Natural killer cell treated with Interleukin-12 subunit alpha and Interleukin-12 subunit beta and Interleukin-15 and Interleukin-18, amount 100 ng/mL, for 72 hours (primary cell): ENCODE measurements at regions not wholly inside any gene's neighbourhood (a gene's known extent, or its start where the extent isn't known, plus 50 kb on each side); places are given as distances from the start of the nearest gene placed in this dataset.
"Not testable (repeated sequence)": the region's sequence is repeated elsewhere in the genome, so short reads cannot be mapped to it uniquely, and the experiment has no call there.

ENCODE experiments used
- ATAC-seq, 2 donors: fragments of 150-1000 bp; cut with Tn5 transposase in 1 of 2; sonication (Bioruptor Pico), chemical (Tn5 transposase) in 1 of 2; 2 replicates each; pipeline ENCODE4 v1.10.0; 2021
- DNase-seq: peaks from one replicate; pipeline ENCODE4 v3.0.0; 2022; ENCODE audit warnings: low spot score
- H3K27ac Mint-ChIP-seq, 2 donors: 1 replicate in 1 of 2; 2 replicates in 1 of 2; pipeline ENCODE4 v1.8.0; 2022; ENCODE audit warnings: mixed read lengths in 2 of 2, mild to moderate bottlenecking in 1 of 2, moderate library complexity in 1 of 2
- H3K27me3 Mint-ChIP-seq, 2 donors: 1 replicate in 1 of 2; 2 replicates in 1 of 2; pipeline ENCODE4 v1.8.0; 2022; ENCODE audit warnings: mixed read lengths in 2 of 2
- H3K36me3 Mint-ChIP-seq: one replicate; pipeline ENCODE4 v1.8.0; 2022; ENCODE audit warnings: mixed read lengths
- H3K4me1 Mint-ChIP-seq, 2 donors: 1 replicate in 1 of 2; 2 replicates in 1 of 2; pipeline ENCODE4 v1.8.0; 2022; ENCODE audit warnings: low read depth in 2 of 2, mixed read lengths in 2 of 2, mild to moderate bottlenecking in 1 of 2
- H3K4me3 Mint-ChIP-seq: one replicate; pipeline ENCODE4 v1.8.0; 2022; ENCODE audit warnings: mixed read lengths
- H3K9me3 Mint-ChIP-seq: 2 replicates; pipeline ENCODE4 v1.8.0; 2022; ENCODE audit warnings: mixed read lengths

GRCh38 chr5:10036136-10036815, 213.4 kb downstream of the ATPSCKMT start:
- DNase-seq = no peak
- peaks cover 18% of the 10 kb centered on the region for H3K9me3 Mint-ChIP-seq
- no peak for ATAC-seq
- H3K27me3 Mint-ChIP-seq = no peaks in the 10 kb centered on the region
- H3K4me3 Mint-ChIP-seq = no peak overlapping the region
- H3K4me1 Mint-ChIP-seq = no peaks in the 10 kb centered on the region
- H3K27ac Mint-ChIP-seq = no peak overlapping the region
- no peaks in the 10 kb centered on the region for H3K36me3 Mint-ChIP-seq

GRCh38 chr5:10034001-10034400, 215.7 kb downstream of the ATPSCKMT start:
- no peak for ATAC-seq
- DNase-seq = no peak
- H3K27ac Mint-ChIP-seq = no peak overlapping the region
- no peaks in the 10 kb centered on the region for H3K27me3 Mint-ChIP-seq
- no peaks in the 10 kb centered on the region for H3K36me3 Mint-ChIP-seq
- H3K9me3 Mint-ChIP-seq = peaks cover 16% of the 10 kb centered on the region
- H3K4me1 Mint-ChIP-seq = no peaks in the 10 kb centered on the region
- H3K4me3 Mint-ChIP-seq = no peak overlapping the region

- DNase-seq (no peak), ATAC-seq (no peak)
- no peaks in the 10 kb centered on the region for H3K4me1 Mint-ChIP-seq
- no peak overlapping the region for H3K4me3 Mint-ChIP-seq
- no peaks in the 10 kb centered on the region for H3K36me3 Mint-ChIP-seq
- no peaks in the 10 kb centered on the region for H3K27me3 Mint-ChIP-seq
- H3K27ac Mint-ChIP-seq = no peak overlapping the region
- peaks cover 6% of the 10 kb centered on the region for H3K9me3 Mint-ChIP-seq
Measured at GRCh38 chr5:10031817-10032216, 217.9 kb downstream of the ATPSCKMT start.

GRCh38 chr5:10030219-10030831, 219.4 kb downstream of the ATPSCKMT start:
- H3K4me3 Mint-ChIP-seq = no peak overlapping the region
- no peaks in the 10 kb centered on the region for H3K27me3 Mint-ChIP-seq
- ATAC-seq = no peak
- no peaks in the 10 kb centered on the region for H3K36me3 Mint-ChIP-seq
- H3K27ac Mint-ChIP-seq = no peak overlapping the region
- H3K4me1 Mint-ChIP-seq = no peaks in the 10 kb centered on the region
- DNase-seq = no peak
- peaks cover 6% of the 10 kb centered on the region for H3K9me3 Mint-ChIP-seq

GRCh38 chr5:10023494-10023893, 226.2 kb downstream of the ATPSCKMT start:
- Mint-ChIP-seq H3K36me3 (no peaks in the 10 kb centered on the region), H3K4me3 (no peak overlapping the region), H3K9me3 (peaks cover 15% of the 10 kb centered on the region), H3K27ac (no peak overlapping the region), H3K4me1 (no peaks in the 10 kb centered on the region), H3K27me3 (no peaks in the 10 kb centered on the region)
- ATAC-seq (no peak), DNase-seq (no peak)

- H3K27ac Mint-ChIP-seq = no peak overlapping the region
- H3K9me3 Mint-ChIP-seq = peaks cover 13% of the 10 kb centered on the region
- no peak overlapping the region for H3K4me3 Mint-ChIP-seq
- ATAC-seq (no peak), DNase-seq (no peak)
- H3K27me3 Mint-ChIP-seq = no peaks in the 10 kb centered on the region
- H3K4me1 Mint-ChIP-seq = no peaks in the 10 kb centered on the region
- no peaks in the 10 kb centered on the region for H3K36me3 Mint-ChIP-seq
Measured at GRCh38 chr5:10021248-10021647, 228.4 kb downstream of the ATPSCKMT start.

DNA sequence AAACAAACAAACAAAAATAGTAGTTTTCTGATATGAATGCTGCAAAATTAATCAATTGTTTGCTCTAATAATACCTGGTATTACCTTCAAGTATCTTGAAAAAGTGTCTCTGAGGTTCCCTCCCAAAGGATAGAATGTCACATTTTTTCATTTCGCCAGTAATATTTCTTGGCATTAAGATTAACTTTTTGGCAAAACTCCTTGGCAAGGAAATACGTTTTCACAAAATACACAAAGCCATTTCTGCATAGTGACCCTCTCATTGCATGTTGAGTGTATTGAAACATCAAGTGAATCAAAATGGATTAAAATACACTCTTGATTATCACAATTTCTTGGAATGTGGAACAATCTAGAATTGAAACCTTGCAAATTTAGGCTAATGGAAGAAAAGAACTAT, 230.5 kb downstream of the ATPSCKMT start:
- H3K36me3 Mint-ChIP-seq = peaks cover under 1% of the 10 kb centered on the region
- peaks cover 20% of the 10 kb centered on the region for H3K9me3 Mint-ChIP-seq
- DNase-seq = no peak
- H3K4me1 Mint-ChIP-seq = no peaks in the 10 kb centered on the region
- no peak overlapping the region for H3K27ac Mint-ChIP-seq
- H3K27me3 Mint-ChIP-seq = no peaks in the 10 kb centered on the region
- no peak overlapping the region for H3K4me3 Mint-ChIP-seq
- ATAC-seq = no peak

DNA sequence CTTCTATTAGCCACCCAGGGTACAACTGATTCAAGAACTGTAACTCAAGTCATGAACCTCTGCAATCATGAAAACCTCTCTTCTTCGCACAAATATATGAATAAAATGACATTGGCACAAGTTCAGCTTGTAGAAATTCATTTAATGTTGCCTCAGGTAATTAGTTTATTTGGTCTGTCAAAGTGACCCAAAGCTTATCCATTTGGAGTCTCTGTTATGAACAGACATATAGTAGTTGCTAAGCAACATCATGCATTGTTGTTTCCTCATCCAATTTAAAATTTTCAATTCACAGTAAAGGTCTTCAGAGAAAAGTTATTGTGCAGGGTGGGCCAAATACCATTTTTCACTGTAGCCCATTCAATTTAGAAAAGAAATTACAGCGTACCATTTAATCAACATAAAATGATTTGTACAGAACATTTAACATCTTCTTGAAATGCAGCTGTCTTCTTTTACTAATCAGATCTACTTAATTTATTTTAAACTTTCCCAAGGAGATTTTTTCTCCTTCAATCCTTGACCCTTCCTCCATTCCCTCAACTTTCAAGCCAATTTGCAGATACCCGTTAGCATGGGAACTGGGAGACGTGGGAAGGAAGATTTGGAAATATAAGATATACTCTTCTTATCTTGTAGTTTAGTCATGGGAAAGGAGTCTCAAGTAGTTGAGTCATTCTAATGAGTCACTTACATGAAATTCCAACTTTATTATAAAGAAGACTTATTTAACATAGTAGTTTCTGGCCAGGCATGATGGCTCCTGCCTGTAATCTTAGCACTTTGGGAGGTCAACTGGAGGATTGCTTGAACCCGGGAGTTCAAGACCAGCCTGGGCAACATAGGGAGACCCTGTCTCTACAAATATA, 231.3 kb downstream of the ATPSCKMT start:
- peaks cover 5% of the 10 kb centered on the region for H3K36me3 Mint-ChIP-seq
- peaks cover 25% of the 10 kb centered on the region for H3K9me3 Mint-ChIP-seq
- H3K4me1 Mint-ChIP-seq = no peaks in the 10 kb centered on the region
- DNase-seq (no peak), ATAC-seq (no peak)
- no peak overlapping the region for H3K4me3 Mint-ChIP-seq
- no peaks in the 10 kb centered on the region for H3K27me3 Mint-ChIP-seq
- no peak overlapping the region for H3K27ac Mint-ChIP-seq

DNA sequence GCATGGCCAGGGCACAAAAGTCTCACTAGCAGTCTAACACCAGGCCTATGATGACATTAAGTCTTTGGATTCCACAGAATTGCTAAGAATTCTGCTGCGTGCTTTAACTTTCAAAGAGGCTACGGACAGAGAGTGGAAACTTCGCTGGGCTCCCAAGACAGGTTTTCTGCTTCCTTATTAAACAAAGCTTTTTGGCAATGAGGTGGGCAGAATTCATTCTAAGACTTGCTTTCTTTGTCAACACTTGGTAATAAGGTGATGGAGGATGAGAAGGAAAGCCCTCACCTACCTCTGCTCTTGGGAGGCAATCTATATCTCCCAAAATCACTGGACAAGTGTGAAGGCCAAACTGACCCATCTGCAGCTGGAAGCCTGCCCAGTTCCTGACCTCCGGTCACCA, 231.9 kb downstream of the ATPSCKMT start:
- Mint-ChIP-seq H3K27me3 (no peaks in the 10 kb centered on the region), H3K36me3 (peaks cover 5% of the 10 kb centered on the region), H3K9me3 (peaks cover 20% of the 10 kb centered on the region), H3K4me1 (no peaks in the 10 kb centered on the region), H3K4me3 (no peak overlapping the region), H3K27ac (no peak overlapping the region)
- ATAC-seq (no peak), DNase-seq (no peak)

GRCh38 chr5:10016559-10016958, 233.1 kb downstream of the ATPSCKMT start:
- ATAC-seq, H3K36me3 Mint-ChIP-seq, H3K27ac Mint-ChIP-seq, H3K4me3 Mint-ChIP-seq, H3K4me1 Mint-ChIP-seq, H3K27me3 Mint-ChIP-seq, DNase-seq: not testable (repeated sequence)
- peaks cover 22% of the 10 kb centered on the region for H3K9me3 Mint-ChIP-seq

GRCh38 chr5:10015681-10016080, 234.0 kb downstream of the ATPSCKMT start:
- H3K4me3 Mint-ChIP-seq, H3K27me3 Mint-ChIP-seq, ATAC-seq, DNase-seq, H3K27ac Mint-ChIP-seq, H3K4me1 Mint-ChIP-seq, H3K36me3 Mint-ChIP-seq: not testable (repeated sequence)
- H3K9me3 Mint-ChIP-seq = peaks cover 23% of the 10 kb centered on the region

DNA sequence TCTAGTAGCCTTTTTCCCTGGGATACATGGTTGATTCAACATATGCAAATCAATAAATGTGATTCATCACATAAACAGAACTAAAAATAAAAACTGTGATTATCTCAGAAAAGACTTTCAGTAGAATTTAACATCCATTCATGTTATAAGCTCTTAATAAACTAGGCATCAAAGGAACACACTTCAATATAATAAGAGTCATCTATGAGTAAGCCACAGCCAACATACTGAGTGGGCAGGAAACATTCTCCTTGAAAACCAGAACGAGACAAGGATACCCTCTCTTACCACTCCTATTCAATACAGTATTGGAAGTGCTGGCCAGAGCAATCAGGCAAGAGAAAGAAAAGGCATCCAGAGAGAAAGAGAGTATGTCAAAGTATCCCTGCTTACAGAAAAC, 239.9 kb downstream of the ATPSCKMT start:
- Mint-ChIP-seq H3K4me3 (no peak overlapping the region), H3K27ac (no peak overlapping the region), H3K27me3 (no peaks in the 10 kb centered on the region), H3K36me3 (peaks cover 5% of the 10 kb centered on the region), H3K9me3 (peaks cover 26% of the 10 kb centered on the region), H3K4me1 (no peaks in the 10 kb centered on the region)
- DNase-seq (no peak), ATAC-seq (no peak)

DNA sequence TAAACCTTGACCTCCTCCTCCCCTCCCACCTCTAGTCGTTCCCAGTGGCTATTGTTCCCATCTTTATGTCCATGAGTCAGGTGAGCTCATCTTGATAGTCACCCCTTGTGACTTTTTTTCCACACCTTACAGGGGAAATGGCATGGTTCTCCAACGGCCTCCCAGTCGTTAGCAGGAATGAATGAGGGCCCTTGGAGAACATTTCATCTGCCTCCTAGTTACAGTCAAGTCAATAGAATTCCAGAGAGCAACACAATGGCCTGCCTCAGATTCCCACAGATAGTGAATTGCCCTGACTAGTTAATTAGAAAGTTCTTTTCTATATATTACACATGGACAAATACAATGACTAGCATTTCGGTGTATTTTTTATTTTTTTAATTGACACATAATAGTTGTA, 262.6 kb downstream of the ATPSCKMT start:
- ATAC-seq = no peak
- Mint-ChIP-seq H3K36me3 (no peaks in the 10 kb centered on the region), H3K27ac (no peak overlapping the region), H3K9me3 (peaks cover 8% of the 10 kb centered on the region), H3K4me1 (no peaks in the 10 kb centered on the region), H3K27me3 (no peaks in the 10 kb centered on the region), H3K4me3 (no peak overlapping the region)
- DNase-seq = no peak

DNA sequence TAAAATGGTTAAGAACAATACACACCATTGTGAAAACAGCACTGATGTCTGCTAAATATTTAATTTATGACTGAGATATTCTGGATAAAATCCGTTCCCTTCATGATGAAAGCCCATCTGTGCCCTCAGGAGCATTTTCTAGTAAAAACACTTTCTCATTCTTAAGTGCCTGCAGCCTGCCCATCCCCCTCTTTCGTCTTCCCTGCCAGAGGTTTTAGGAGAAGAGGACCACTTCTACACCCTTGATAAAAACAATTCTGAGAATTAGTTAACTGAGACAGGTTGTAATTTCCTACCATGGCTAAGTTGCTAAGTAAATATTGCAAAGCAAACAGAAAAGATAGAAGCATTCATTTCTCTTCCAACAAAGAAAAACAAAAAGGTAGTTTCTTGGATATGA, 272.6 kb downstream of the ATPSCKMT start:
- DNase-seq = no peak
- no peak for ATAC-seq
- Mint-ChIP-seq H3K27ac (no peak overlapping the region), H3K9me3 (peaks cover 21% of the 10 kb centered on the region), H3K4me3 (no peak overlapping the region), H3K36me3 (no peaks in the 10 kb centered on the region), H3K27me3 (no peaks in the 10 kb centered on the region), H3K4me1 (no peaks in the 10 kb centered on the region)
